C1 segment of cervical spinal cord (tissue), 14 donors: ENCODE measurements at regions not wholly inside any gene's neighbourhood (a gene's known extent, or its start where the extent isn't known, plus 50 kb on each side); places are given as distances from the start of the nearest gene placed in this dataset.

Experiments used
- DNase-seq, 14 donors: peaks; one replicate each; lab custom pipeline; 2025; lab: John Stamatoyannopoulos, UW

- DNase-seq: peak in 6 of 14 donors; percentile 14 to 61 (median 36)
These were observed 69.0 kb upstream of the GGTA1 start for GRCh38 chr9:121568343-121569265.

DNA sequence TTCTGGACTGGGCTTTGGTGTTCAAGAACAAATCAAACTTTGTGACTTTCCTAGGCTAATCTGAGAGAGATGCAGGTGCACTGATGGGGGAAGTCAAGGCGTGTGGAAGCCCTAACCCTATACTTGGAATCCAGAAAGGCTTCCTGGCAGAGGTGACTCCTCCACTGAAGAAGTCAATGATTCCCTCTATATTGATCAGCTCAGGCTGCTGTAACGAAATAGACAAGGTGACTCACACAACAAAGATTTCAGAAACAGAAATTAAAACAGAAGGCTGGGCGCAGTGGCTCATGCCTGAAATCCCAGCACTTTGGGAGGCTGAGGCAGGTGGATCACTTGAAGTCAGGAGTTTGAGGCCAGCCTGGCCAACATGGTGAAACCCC, 69.6 kb upstream of the GGTA1 start:
- DNase-seq: no peak

DNA sequence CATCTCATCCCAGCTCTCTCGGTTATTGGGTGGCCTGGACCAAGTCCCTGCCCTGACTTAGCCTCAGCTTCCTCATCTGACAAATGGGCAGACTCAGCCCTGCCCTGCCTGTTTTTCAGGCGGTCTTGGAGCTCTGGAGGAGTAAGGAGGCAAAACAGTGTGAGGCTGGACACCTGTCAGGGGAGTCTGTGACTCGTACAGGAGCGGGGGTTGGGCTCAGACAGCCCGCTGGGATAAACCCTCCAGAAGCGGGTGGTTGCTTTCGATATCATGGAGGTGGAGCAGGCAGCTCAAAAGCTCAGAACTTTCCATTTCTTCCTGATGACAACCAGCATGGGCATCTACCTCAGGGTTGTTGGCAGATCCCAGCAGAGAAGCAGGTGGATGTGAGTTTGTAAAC, 72.9 kb upstream of the GGTA1 start:
- no peak for DNase-seq

- DNase-seq: peak in 1 of 14 donors; percentile 79
These were observed 74.3 kb upstream of the GGTA1 start for GRCh38 chr9:121573717-121574485.

DNA sequence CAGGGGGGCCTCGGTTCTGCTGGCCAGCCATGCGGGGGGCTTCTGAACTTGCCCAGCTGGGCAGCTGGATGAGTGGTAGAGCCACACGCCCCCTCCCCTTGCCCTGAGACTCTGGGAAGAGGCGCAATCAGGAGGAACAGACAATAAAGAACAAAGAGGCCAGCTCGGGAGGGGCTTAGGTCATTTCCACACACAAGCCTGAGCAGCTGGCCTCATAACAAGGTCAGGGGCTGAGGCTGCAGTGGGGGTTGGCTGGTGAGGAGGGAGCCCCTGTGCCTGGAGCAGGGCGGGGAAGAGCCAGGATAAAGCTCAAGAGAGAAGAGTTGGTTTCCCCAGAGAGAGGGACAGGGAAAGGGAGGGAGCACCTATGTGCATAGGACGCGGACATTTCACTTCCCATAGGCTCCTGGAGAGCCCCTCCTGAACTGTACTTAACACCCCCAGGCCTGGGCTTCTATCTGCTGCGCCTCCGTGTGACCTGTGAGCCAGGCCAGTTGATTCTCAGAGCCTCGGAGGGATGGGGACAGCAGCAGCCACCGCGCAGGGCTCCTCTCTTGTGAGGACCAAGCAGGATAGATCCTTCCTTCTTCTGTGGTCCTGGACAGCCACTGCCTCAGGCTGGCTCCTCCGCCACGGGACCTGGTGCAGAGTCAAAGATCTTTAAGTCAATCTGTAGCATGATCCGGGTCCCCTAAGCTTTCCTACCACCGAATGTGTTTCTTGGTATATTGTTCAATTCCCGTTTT, 75.3 kb upstream of the GGTA1 start:
- DNase-seq: no peak

DNA sequence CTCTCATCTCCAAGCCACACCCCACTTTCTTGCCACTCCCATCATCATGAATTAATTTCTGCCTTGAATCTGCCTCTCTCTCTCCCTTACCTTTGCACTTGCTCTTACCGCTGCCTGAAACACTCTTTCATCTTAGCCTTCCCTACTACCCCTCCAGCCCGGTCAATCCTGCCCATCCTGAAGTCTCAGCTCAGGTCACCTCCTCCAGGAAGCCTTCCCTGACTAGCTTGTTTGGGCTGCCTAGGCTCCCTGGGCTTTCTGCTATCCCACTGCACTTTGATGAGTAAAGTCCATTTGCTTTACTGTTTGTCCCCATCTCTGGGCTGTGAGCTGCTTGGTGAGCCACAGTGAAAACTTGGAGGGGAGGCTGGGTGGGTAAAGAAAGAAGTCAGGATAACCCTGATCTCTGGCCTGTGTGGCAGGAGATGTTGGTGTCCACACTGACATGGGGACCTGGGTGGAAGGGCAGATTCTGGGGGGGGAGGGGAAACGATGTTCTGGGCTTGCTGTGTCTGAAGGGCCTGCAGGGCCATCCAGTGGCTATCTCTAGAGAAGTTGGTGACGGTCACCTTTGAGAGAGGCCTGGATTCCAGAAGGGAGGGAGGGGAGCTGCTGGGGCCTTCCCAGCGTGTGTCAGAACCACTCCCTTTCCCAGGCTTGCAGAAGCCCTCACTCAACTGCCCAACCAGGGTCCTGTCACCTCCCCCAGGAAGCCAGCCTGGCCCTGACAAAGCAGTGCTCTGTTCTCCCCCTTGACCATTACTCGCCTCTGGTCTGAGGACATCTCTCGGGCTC, 75.0 kb upstream of the DAB2IP start:
- no peak for DNase-seq

DNA sequence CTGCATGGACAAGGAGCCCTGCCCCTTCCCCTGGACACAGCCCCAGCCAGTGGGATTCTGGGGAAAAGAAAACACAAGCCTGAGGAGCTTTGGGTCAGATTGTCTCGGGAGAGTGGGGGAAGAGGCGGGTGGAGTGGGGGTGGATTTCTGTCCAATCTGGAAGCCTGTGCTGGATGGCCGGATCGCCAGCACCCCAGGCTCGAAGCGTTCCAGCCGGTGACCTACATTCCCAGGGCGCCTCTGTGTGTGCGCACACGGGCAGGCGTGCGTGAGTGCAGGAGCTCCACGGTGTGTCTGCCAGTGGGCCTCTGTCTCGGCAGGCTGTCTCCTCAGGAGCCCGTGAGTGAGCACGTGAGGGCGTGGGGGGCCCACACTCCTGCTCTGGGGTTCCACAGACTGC, 74.3 kb upstream of the DAB2IP start:
- DNase-seq: no peak

GRCh38 chr9:121577572-121577971, 73.9 kb upstream of the DAB2IP start:
- DNase-seq: no peak

DNA sequence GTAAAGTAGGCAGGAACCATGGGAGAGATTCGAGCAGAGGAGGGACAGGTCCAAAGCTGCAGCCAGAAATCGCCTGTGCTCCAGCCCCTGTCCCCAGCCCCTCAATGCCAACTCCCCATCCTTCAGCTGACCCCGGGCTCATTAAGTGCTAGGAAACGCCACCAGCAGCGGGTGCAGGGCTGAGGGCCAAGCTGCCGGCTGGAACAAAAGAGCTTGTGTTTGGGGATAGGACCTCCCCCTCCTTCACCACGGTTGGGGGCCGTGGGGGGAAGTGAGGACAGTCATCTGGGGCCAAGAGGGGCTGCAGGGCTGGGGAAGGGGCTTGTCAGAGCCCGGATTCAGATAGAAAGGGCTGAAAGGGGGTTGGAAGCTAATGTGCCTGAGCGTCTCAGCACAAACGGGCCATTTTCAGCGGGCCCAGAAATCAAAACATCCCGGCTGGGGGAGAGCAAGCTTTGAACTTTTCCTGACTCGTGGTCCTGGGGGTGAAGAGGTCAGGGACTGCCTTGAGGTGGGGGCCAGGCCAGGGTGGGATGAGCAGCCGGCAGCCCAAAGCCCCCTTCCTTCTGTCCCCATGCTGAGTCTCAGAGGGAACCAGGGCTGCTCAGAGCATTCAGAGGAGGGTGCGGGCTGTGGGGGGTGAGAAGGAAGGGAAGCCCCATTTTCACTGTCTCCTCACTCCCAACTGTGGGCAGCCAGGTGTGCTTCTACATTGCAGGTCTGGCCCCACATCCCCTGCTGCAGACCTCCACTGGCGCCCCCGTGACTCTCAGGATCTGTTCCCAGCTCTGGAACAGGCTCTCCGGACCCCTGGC, 69.4 kb upstream of the DAB2IP start:
- DNase-seq: peak in 12 of 14 donors; percentile 15 to 80 (median 67)

- DNase-seq: no peak
These were observed 68.8 kb upstream of the DAB2IP start for GRCh38 chr9:121582641-121583040.

DNA sequence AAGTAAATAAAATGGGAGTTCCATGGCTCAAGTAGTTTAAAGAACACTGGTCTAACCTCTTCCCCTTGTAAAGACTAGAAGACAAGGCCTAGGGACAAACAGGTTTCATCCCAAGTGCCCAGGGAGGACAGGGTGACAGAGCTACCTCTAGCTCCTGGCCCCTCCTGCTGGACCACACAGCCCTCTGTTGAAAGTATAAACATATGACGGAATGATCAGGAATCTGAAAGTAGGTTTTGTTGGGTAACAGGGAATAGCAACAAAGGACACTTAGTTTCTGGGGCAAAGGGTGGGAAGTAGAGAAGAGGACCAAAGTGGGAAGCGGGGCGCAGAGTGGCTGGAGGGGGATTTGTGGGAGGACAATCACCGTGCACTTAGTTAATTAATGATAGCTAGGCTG, 67.0 kb upstream of the DAB2IP start:
- DNase-seq: no peak

DNA sequence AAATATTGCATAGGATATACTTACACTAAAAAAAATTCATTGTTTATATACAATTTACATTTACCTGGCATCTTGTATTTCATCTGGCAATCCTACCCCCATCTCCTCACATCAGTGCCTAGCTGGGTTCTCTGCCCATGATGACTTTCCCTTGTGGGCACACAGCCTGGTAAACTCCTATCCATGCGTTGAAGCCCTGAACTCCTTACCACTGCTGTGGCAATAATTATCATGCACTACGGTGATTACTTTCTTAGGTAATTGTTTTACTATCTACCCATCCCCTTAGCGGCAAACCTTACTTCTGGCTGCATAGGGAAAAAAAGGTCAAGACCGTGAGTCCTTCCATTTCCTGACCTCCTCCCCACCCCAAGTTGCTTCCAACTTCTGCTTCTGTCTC, 63.6 kb upstream of the DAB2IP start:
- DNase-seq: no peak

DNA sequence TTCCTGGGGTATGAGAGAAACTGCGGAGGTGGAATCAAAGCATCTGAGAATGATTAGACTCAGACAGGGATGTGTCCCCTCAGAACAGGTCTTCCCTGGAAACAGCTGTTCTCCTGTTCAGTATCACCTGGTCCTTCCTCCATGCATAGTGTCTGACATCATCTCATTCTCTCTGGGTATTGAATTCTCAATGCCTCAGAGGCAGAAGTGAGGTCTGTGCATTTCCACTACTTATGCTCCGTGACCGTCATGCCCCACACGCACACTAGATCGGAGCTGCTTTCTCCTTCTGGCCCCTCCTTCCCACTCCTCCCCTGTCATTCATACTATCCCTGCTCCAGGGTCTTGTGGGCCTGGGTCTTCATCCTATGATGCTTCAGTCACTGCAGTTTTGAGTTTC, 61.4 kb upstream of the DAB2IP start:
- DNase-seq: no peak

DNA sequence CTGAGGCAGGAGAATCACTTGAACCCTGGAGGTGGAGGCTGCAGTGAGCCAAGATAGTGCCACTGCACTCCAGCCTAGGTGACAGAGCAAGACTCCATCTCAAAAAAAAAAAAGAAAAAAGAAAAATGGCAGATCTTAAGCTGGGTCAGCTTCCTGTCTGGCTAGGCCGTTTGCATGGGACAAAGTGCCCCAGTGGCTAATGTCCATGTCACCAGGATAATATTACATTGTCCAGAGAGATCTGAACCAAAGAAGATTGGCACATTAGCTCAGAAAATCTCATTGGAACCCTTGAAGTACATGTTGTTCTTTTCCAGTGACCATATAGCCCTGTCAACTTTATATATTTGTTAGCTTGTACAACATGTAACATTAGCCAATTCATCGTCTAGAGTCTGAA, 59.2 kb upstream of the DAB2IP start:
- no peak for DNase-seq

DNA sequence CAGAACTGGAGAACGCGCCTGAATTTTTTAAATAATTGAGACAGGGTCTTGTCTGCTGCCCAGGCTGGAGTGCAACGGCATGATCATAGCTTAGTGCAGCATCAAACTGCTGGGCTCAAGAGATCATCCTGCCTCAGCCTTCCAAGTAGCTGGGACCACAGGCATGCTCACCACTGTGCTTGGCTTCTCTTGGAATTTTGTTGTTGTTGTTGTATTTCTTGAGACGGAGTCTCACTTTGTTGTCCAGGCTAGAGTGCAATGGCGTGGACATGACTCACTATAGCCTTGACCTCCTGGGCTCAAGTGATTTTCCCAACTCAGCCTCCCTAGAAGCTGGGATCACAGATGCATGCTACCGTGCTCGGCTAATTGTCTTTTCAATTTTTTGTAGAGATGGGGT, 58.4 kb upstream of the DAB2IP start:
- no peak for DNase-seq

- DNase-seq: no peak
These were observed 54.9 kb upstream of the DAB2IP start for GRCh38 chr9:121596515-121596914.

DNA sequence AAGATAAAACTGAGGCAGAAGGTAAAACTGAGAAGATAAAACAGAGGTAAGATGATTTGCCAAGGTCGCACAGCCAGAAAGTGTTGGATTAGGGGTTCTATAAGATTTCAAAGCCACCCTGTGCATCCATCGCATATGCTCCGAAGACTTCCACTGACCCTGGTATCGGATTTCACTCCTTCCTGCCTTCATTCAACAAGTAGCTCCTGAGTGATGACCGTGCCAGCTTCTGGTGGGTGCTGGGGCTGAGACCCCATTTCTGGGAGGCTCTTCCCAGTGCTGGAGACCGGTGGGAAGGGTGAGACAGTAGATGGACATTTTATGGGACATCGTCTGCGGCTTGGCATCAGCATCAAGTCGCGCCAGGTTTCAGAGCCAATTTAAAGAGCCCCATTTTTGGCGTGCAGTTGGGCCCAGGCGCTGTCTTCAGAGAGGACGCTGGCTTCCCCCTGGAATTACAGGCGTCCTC, 53.7 kb upstream of the DAB2IP start:
- no peak for DNase-seq

- peak in 1 of 14 donors; percentile 81 for DNase-seq
These were observed 53.1 kb upstream of the DAB2IP start for GRCh38 chr9:121598167-121598964.
